Cardiac muscle cell (in vitro differentiated cells and primary cell): ENCODE measurements at regions not wholly inside any gene's neighbourhood (a gene's known extent, or its start where the extent isn't known, plus 50 kb on each side); places are given as distances from the start of the nearest gene placed in this dataset.

Experiments used
- DNase-seq, 2 donors: peaks; one replicate each; pipeline versions ENCODE4 v3.0.0 to v3.0.0-alpha.2; 2010 to 2017; ENCODE audit warnings: low read depth in 1 of 2, low spot score in 1 of 2
- H3K27ac ChIP-seq: fragments of 200-600 bp; sonication (generic); 2 replicates; pipeline ENCODE4 v1.5.1; 2016
- H3K27me3 ChIP-seq: fragments of 200-600 bp; sonication (generic); 2 replicates; pipeline ENCODE4 v1.6.0; 2016; ENCODE audit warnings: control low read depth
- H3K36me3 ChIP-seq: fragments of 200-600 bp; sonication (generic); 2 replicates; pipeline ENCODE4 v1.5.1; 2016; ENCODE audit warnings: control low read depth
- H3K4me1 ChIP-seq: fragments of 200-600 bp; sonication (generic); 2 replicates; pipeline ENCODE4 v1.8.1; 2017; ENCODE audit warnings: low read depth, mild to moderate bottlenecking, mixed run types
- H3K4me3 ChIP-seq: fragments of 200-600 bp; sonication (generic); 2 replicates; pipeline ENCODE4 v1.5.1; 2016; ENCODE audit warnings: mild to moderate bottlenecking
- H3K9me3 ChIP-seq: fragments of 200-600 bp; sonication (generic); 2 replicates; pipeline ENCODE4 v1.5.1; 2017; ENCODE audit warnings: low read depth, mild to moderate bottlenecking, control low read depth
- TF ChIP-seq, protein P1 (sequence below): IDR thresholded peaks from 2 replicates; pipeline ENCODE4 v1.5.1; 2012; ENCODE audit warnings: low read depth, mild to moderate bottlenecking, low read length

DNA sequence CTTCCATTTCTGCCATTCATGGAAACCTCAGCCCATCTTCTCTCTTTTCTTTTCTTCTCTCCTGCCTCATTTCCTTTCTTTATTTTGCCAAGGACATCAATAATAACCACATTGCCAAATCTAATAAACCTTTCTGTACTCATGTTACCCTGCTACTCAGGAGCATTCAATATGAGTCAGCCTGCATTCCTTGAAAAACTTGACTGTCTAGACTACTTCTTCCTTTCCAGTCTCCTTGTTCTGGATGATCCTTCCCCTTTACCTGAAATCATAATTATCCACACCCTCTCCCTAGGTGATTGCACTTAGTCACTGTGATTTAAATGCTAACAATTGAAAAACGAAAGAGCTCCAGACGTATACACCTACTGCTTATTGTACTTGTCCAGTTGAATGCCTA is 253.2 kb upstream of the CENPE start:
- Histone ChIP-seq H3K27me3 (no peaks in the 10 kb centered on the region), H3K9me3 (no peaks in the 10 kb centered on the region), H3K36me3 (no peaks in the 10 kb centered on the region), H3K4me1 (no peaks in the 10 kb centered on the region), H3K27ac (no peak overlapping the region), H3K4me3 (no peak overlapping the region)
- TF ChIP-seq, protein P1, sequence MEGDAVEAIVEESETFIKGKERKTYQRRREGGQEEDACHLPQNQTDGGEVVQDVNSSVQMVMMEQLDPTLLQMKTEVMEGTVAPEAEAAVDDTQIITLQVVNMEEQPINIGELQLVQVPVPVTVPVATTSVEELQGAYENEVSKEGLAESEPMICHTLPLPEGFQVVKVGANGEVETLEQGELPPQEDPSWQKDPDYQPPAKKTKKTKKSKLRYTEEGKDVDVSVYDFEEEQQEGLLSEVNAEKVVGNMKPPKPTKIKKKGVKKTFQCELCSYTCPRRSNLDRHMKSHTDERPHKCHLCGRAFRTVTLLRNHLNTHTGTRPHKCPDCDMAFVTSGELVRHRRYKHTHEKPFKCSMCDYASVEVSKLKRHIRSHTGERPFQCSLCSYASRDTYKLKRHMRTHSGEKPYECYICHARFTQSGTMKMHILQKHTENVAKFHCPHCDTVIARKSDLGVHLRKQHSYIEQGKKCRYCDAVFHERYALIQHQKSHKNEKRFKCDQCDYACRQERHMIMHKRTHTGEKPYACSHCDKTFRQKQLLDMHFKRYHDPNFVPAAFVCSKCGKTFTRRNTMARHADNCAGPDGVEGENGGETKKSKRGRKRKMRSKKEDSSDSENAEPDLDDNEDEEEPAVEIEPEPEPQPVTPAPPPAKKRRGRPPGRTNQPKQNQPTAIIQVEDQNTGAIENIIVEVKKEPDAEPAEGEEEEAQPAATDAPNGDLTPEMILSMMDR = no peak
- no peak for DNase-seq

DNA sequence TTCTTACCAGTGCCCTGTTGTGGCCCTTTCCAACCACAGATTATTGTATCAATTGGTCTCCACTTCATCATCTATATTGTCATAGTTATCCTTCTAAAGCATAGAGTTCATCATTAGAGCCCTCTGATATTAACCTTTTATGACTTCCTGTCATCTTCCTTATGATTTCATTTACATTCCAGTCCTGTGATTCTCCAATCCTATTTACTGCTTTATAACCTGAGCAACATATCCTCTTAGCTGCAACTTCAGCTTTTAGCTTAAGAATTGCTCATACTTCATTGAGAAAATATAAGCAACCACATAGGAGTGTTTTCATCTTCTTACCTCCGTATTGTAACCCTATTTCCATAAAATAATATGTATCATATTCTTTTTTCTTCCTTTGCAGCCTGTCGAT is 252.6 kb upstream of the CENPE start:
- no peak for DNase-seq
- Histone ChIP-seq H3K4me1 (no peaks in the 10 kb centered on the region), H3K27me3 (no peaks in the 10 kb centered on the region), H3K4me3 (no peak overlapping the region), H3K27ac (no peak overlapping the region), H3K36me3 (no peaks in the 10 kb centered on the region), H3K9me3 (no peaks in the 10 kb centered on the region)
- TF ChIP-seq, protein P1 = no peak

DNA sequence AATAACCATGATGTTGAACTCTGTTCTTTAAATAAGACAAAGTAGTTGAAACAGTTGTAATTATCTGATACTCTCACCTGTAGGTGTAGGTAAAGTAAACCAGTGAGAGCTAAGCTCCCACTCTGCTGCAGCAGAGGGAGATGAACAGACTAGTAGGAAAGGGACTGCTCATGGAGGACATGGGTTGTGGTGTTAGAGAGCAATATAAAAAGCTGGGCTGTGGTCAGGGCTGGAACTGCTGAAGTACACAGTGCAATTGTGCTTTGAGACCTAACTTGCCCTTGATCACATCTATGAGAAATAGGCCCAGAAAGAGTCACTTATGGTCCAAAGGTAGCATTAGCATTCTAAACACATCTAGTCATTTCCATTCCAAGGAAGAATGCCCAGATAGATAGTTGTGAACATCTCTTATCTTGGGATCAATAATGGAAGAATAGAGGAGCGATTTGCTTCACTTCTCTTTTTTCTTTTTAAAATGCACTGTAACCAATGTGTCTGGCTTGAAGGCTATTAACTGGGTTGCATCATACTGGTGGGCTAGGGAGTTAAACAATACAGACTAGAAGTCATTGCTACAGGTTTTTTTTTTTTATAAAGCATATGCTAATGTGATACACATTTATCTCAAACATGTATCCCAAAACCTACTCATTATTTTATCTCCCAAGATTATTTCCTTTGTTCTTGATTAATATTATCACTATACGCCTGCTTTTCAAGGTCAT is 251.3 kb upstream of the CENPE start:
- Histone ChIP-seq H3K4me3 (no peak overlapping the region), H3K4me1 (no peaks in the 10 kb centered on the region), H3K9me3 (no peaks in the 10 kb centered on the region), H3K27me3 (no peaks in the 10 kb centered on the region), H3K36me3 (no peaks in the 10 kb centered on the region), H3K27ac (no peak overlapping the region)
- TF ChIP-seq, protein P1 = no peak
- no peak for DNase-seq

DNA sequence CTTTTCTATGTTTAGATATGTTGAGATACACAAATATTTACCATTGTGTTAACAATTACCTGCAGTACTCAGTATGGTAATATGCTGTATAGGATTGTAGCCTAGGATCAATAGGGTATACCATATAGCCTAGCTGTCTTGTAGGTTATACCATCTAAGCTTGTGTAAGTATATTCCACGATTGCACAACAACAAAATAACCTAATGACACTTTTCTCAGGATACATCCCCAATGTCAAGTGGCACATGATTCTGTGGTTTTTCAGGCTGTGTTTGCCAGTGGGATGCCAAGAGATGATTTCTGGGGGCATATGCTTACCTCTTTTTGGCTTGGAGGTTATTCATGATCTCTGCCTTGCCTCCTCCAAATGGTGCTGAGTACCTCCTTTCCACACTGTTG is 247.2 kb upstream of the CENPE start:
- Histone ChIP-seq H3K9me3 (no peaks in the 10 kb centered on the region), H3K27ac (no peak overlapping the region), H3K4me1 (no peaks in the 10 kb centered on the region), H3K36me3 (no peaks in the 10 kb centered on the region), H3K27me3 (no peaks in the 10 kb centered on the region), H3K4me3 (no peak overlapping the region)
- no peak for DNase-seq
- TF ChIP-seq, protein P1 = no peak

DNA sequence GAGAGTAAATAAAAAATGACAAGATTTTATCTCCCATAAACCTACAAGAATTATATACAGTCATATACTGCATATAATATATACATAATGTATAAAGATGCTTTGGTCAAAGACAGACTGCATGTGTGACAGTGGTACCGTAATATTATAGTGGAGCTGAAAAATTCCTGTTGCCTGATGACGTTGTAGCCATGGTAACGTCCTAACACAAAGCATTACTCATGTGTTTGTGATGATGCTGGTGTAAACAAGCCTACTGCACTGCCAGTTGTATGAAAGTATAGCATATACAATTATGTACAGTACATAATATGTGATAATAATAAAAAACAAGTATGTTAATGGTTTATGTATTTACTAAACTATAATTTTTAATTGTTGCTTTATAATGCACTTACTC is 245.2 kb upstream of the CENPE start:
- DNase-seq = no peak
- Histone ChIP-seq H3K27ac (no peak overlapping the region), H3K9me3 (no peaks in the 10 kb centered on the region), H3K4me3 (no peak overlapping the region), H3K4me1 (no peaks in the 10 kb centered on the region), H3K27me3 (no peaks in the 10 kb centered on the region), H3K36me3 (no peaks in the 10 kb centered on the region)
- TF ChIP-seq, protein P1 = no peak
